Activated CD4-positive, alpha-beta T cell treated with anti-CD3 and anti-CD28 coated beads for 36 hours (primary cell): ENCODE measurements at regions not wholly inside any gene's neighbourhood (a gene's known extent, or its start where the extent isn't known, plus 50 kb on each side); places are given as distances from the start of the nearest gene placed in this dataset.

Experiments
- ATAC-seq: fragments of 200-7000 bp; cut with Tn5 transposase; one replicate; pipeline ENCODE4 v1.10.0; 2021; ENCODE audit warnings: mild to moderate bottlenecking, moderate library complexity
- CTCF ChIA-PET: fragments of 350-600 bp; sonication (Branson Sonifier 250); formaldehyde crosslinking; loops from one replicate; lab custom pipeline; 2021; ENCODE audit warnings: antibody characterized with exemption; lab: Charles Lee
- POLR2A ChIA-PET: fragments of 350-600 bp; sonication (Branson Sonifier 250); formaldehyde crosslinking; loops from one replicate; lab custom pipeline; 2021; ENCODE audit warnings: antibody characterized with exemption, inconsistent platforms; lab: Charles Lee
- DNase-seq: peaks from one replicate; pipeline ENCODE4 v3.0.0-alpha.2; 2020
- H3K27ac Mint-ChIP-seq: one replicate; pipeline ENCODE4 v1.8.0; 2021; ENCODE audit warnings: mixed read lengths
- H3K27me3 Mint-ChIP-seq: one replicate; pipeline ENCODE4 v1.8.0; 2021; ENCODE audit warnings: mixed read lengths
- H3K36me3 Mint-ChIP-seq: one replicate; pipeline ENCODE4 v1.8.0; 2021; ENCODE audit warnings: low read depth, mixed read lengths
- H3K4me1 Mint-ChIP-seq: one replicate; pipeline ENCODE4 v1.8.0; 2021; ENCODE audit warnings: mixed read lengths
- H3K4me3 Mint-ChIP-seq: one replicate; pipeline ENCODE4 v1.8.0; 2021; ENCODE audit warnings: mild to moderate bottlenecking, moderate library complexity, mixed read lengths
- H3K9me3 Mint-ChIP-seq: one replicate; pipeline ENCODE4 v1.8.0; 2021; ENCODE audit warnings: low read depth, mixed read lengths
- intact Hi-C, 2 experiments: fragments of 100-400 bp; cut with DNase I in 1 of 2; cut with micrococcal nuclease in 1 of 2; formaldehyde crosslinking; loops; one replicate each; pipeline versions ENCODE4 v1.14.2 to v1.15.1; 2022 to 2024; cut with DNase I, micrococcal nuclease

DNA sequence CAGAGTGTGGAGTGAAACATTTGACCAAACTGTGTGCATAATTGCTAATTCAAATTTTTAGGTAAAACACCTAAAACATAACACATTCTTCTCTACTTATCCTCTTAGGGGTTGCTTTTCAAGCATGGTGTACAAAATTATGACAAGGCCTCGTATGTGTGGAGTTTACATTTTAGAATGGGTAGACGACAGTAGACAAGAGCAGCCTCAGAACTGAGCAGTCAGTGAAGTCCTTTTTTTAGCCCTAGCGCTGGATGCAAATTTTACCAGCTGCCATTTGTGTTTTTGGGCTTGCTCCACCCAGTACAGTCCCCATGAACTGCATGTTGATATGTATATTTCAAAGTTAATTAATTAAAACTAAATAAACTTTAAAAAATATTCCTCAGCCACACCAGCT is 64.7 kb upstream of the TOP3B start:
- Mint-ChIP-seq H3K4me1 (no peaks in the 10 kb centered on the region), H3K9me3 (no peaks in the 10 kb centered on the region), H3K27ac (no peak overlapping the region), H3K4me3 (no peak overlapping the region), H3K36me3 (no peaks in the 10 kb centered on the region), H3K27me3 (peaks cover 22% of the 10 kb centered on the region)
- DNase-seq = no peak
- ChIA-PET CTCF (no interaction called here), POLR2A (no interaction called here)
- intact Hi-C loops = no loop called here
- no peak for ATAC-seq

DNA sequence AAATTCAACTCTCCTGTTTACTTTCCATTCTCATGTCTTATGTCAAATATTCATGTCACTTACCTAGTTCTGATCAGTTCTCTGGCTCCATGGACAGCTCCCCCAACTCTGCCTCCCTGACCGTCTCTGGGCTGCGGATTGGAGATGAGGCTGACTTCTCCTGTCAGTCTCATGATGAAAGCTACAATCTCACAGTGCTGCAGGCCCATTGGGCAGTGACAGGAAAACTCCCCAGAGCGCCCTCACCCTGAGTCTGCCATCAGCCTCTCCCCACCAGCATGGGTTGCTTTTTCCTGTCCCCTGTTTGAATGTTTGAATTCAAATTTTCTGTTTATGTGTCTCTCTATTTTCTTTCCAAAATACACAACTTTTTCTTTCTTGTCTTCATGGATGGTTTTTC is 63.8 kb upstream of the TOP3B start:
- H3K27ac Mint-ChIP-seq = no peak overlapping the region
- intact Hi-C loops = no loop called here
- peaks cover 2% of the 10 kb centered on the region for H3K4me1 Mint-ChIP-seq
- ChIA-PET POLR2A (no interaction called here), CTCF (no interaction called here)
- H3K4me3 Mint-ChIP-seq = no peak overlapping the region
- ATAC-seq = no peak
- no peaks in the 10 kb centered on the region for H3K36me3 Mint-ChIP-seq
- H3K27me3 Mint-ChIP-seq = peaks cover 17% of the 10 kb centered on the region
- no peaks in the 10 kb centered on the region for H3K9me3 Mint-ChIP-seq
- no peak for DNase-seq

DNA sequence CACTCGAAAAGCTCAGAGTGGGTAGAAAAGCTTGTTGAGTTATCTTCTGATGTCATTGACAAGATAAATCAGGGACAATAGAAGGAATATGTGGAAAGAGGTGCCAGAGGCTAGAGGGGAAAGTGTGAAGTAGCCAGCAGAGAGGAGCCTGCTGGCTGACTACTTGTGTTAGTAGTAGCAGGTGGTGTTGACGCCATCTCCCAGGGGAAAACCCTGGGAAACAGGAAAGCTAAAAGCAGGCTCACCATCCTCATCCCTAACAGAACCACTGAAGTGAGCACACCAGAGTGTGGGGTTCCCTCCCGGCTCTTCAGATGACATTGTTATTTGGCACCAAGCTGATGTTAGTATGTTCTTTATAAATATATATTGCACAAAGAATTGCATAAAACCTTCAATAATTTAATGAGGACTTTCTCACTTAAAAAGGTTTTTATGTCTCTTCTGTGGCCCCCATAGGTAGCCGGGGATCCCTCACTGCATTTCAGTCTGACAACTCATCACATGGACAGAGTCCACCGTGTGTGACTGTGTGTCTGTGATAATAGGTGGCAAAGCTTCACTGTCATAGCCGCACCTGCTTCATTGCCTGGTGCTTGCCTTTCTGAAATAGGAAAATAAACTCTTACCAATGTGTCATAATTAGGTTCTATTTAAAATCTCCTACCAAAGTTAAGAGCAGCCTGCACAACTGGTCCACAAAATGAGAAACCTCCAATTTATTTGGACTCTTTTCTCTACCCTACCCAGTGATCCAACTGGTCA is 63.2 kb upstream of the TOP3B start:
- Mint-ChIP-seq H3K9me3 (no peaks in the 10 kb centered on the region), H3K4me3 (no peak overlapping the region), H3K4me1 (peaks cover 2% of the 10 kb centered on the region), H3K27ac (no peak overlapping the region), H3K27me3 (peaks cover 12% of the 10 kb centered on the region), H3K36me3 (no peaks in the 10 kb centered on the region)
- DNase-seq (no peak), ATAC-seq (no peak)
- intact Hi-C loops = no loop called here
- POLR2A ChIA-PET = no interaction called here
- CTCF ChIA-PET = no interaction called here

DNA sequence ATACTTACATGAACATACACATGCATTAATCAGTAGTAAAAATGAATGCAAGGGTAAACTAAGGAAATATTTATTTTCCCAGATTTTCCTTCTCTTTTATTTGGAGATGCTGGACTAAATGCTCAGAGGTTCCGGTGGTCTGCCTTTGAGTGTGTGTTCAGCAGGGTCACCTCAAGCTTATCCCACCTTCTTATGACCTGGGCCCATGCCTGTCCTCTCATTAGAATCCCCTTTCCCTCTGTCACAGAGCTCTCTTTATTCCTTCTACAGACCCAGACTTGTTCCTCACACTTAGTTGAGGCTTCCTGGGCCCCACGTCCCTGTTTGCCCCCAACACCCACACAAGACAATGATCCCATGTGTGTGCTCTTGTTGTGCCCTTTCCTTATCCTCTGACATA is 61.6 kb upstream of the TOP3B start:
- Mint-ChIP-seq H3K9me3 (no peaks in the 10 kb centered on the region), H3K4me1 (peaks cover 2% of the 10 kb centered on the region), H3K4me3 (no peak overlapping the region), H3K36me3 (no peaks in the 10 kb centered on the region), H3K27ac (no peak overlapping the region), H3K27me3 (peaks cover 11% of the 10 kb centered on the region)
- ATAC-seq (no peak), DNase-seq (no peak)
- ChIA-PET CTCF (interaction anchor here (2.7 kb wide), 1 partner anchor 17 kb away, joined by 13 read pairs; no protein-coding TSS in a partner anchor), POLR2A (no interaction called here)
- intact Hi-C loops = no loop called here

- no peak overlapping the region for H3K4me3 Mint-ChIP-seq
- ATAC-seq (no peak), DNase-seq (no peak)
- intact Hi-C loops = no loop called here
- H3K4me1 Mint-ChIP-seq = peaks cover 2% of the 10 kb centered on the region
- H3K36me3 Mint-ChIP-seq = no peaks in the 10 kb centered on the region
- POLR2A ChIA-PET = no interaction called here
- no peaks in the 10 kb centered on the region for H3K9me3 Mint-ChIP-seq
- no peak overlapping the region for H3K27ac Mint-ChIP-seq
- peaks cover 7% of the 10 kb centered on the region for H3K27me3 Mint-ChIP-seq
- CTCF ChIA-PET = interaction anchor here (2.7 kb wide), 1 partner anchor 17 kb away, joined by 13 read pairs; no protein-coding TSS in a partner anchor
Measured at GRCh38 chr22:22043296-22044078, 60.9 kb upstream of the TOP3B start.

- Mint-ChIP-seq H3K27me3 (peaks cover 6% of the 10 kb centered on the region), H3K4me1 (peaks cover 2% of the 10 kb centered on the region), H3K36me3 (no peaks in the 10 kb centered on the region), H3K27ac (no peak overlapping the region), H3K9me3 (no peaks in the 10 kb centered on the region), H3K4me3 (no peak overlapping the region)
- DNase-seq (no peak), ATAC-seq (no peak)
- POLR2A ChIA-PET = no interaction called here
- intact Hi-C loops = no loop called here
- CTCF ChIA-PET = interaction anchor here (0.9 to 2.7 kb wide), 3 partner anchors 10 to 36 kb away, joined by 5 to 13 read pairs (median 5); no protein-coding TSS in a partner anchor
Measured at GRCh38 chr22:22042599-22043295, 60.2 kb upstream of the TOP3B start.

- no peak for DNase-seq
- H3K4me1 Mint-ChIP-seq = peaks cover 2% of the 10 kb centered on the region
- no peaks in the 10 kb centered on the region for H3K9me3 Mint-ChIP-seq
- no peaks in the 10 kb centered on the region for H3K36me3 Mint-ChIP-seq
- H3K27ac Mint-ChIP-seq = no peak overlapping the region
- ChIA-PET POLR2A (no interaction called here), CTCF (interaction anchor here (0.9 to 2.7 kb wide), 3 partner anchors 9 to 35 kb away, joined by 5 to 13 read pairs (median 5); no protein-coding TSS in a partner anchor)
- intact Hi-C loops = no loop called here
- no peak for ATAC-seq
- H3K4me3 Mint-ChIP-seq = no peak overlapping the region
- peaks cover 3% of the 10 kb centered on the region for H3K27me3 Mint-ChIP-seq
Measured at GRCh38 chr22:22042009-22042408, 59.4 kb upstream of the TOP3B start.

- ATAC-seq (no peak), DNase-seq (no peak)
- CTCF ChIA-PET = no interaction called here
- POLR2A ChIA-PET = no interaction called here
- intact Hi-C loops = no loop called here
- Mint-ChIP-seq H3K27me3 (no peaks in the 10 kb centered on the region), H3K4me1 (peaks cover 2% of the 10 kb centered on the region), H3K4me3 (no peak overlapping the region), H3K9me3 (no peaks in the 10 kb centered on the region), H3K27ac (no peak overlapping the region), H3K36me3 (no peaks in the 10 kb centered on the region)
Measured at GRCh38 chr22:22040908-22041307, 58.3 kb upstream of the TOP3B start.

DNA sequence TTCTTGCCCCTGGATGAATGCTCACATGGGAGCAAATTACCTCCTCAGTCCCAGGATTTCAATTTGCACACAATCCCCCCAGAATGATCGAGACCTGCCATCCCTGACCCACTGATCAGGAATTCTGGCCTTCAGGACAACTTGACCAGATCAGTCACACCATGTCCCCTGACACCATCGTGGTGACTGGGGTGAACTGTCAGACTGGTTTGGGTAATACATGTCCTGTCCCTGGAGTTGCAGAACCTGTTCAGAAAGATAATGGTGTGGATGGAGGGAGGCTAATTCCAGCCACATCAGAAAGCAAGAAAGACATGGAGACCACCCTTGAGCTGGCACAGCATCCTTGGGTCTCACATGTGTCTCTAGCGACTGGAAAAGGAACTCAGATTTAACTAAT is 57.9 kb upstream of the TOP3B start:
- ChIA-PET CTCF (no interaction called here), POLR2A (no interaction called here)
- Mint-ChIP-seq H3K36me3 (no peaks in the 10 kb centered on the region), H3K27me3 (no peaks in the 10 kb centered on the region), H3K4me1 (peaks cover 2% of the 10 kb centered on the region), H3K27ac (no peak overlapping the region), H3K4me3 (no peak overlapping the region), H3K9me3 (no peaks in the 10 kb centered on the region)
- intact Hi-C loops = no loop called here
- ATAC-seq (no peak), DNase-seq (no peak)

- ATAC-seq (no peak), DNase-seq (no peak)
- Mint-ChIP-seq H3K4me1 (peaks cover 2% of the 10 kb centered on the region), H3K27me3 (no peaks in the 10 kb centered on the region), H3K36me3 (no peaks in the 10 kb centered on the region), H3K9me3 (no peaks in the 10 kb centered on the region), H3K27ac (no peak overlapping the region), H3K4me3 (no peak overlapping the region)
- ChIA-PET CTCF (interaction anchor here (0.6 kb wide), 1 partner anchor 11 kb away, joined by 3 read pairs; no protein-coding TSS in a partner anchor), POLR2A (no interaction called here)
- intact Hi-C loops = no loop called here
Measured at GRCh38 chr22:22039286-22040074, 56.9 kb upstream of the TOP3B start.
